ENCODE measurements at regions not wholly inside any gene's neighbourhood (a gene's known extent, or its start where the extent isn't known, plus 50 kb on each side); places are given as distances from the start of the nearest gene placed in this dataset.

- Histone ChIP-seq H3K9me3 (no peaks in the 10 kb centered on the region), H3K4me1 (no peaks in the 10 kb centered on the region), H3K27ac (no peak overlapping the region), H3K36me3 (no peaks in the 10 kb centered on the region), H3K4me3 (no peak overlapping the region), H3K27me3 (no peaks in the 10 kb centered on the region)
- intact Hi-C loops (cut with DNase I) = no loop called here
- ATAC-seq (no peak), DNase-seq (no peak)
- TF ChIP-seq, protein P1, sequence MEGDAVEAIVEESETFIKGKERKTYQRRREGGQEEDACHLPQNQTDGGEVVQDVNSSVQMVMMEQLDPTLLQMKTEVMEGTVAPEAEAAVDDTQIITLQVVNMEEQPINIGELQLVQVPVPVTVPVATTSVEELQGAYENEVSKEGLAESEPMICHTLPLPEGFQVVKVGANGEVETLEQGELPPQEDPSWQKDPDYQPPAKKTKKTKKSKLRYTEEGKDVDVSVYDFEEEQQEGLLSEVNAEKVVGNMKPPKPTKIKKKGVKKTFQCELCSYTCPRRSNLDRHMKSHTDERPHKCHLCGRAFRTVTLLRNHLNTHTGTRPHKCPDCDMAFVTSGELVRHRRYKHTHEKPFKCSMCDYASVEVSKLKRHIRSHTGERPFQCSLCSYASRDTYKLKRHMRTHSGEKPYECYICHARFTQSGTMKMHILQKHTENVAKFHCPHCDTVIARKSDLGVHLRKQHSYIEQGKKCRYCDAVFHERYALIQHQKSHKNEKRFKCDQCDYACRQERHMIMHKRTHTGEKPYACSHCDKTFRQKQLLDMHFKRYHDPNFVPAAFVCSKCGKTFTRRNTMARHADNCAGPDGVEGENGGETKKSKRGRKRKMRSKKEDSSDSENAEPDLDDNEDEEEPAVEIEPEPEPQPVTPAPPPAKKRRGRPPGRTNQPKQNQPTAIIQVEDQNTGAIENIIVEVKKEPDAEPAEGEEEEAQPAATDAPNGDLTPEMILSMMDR (IDR thresholded peaks at IDR 0.05) = no peak
Observed at GRCh38 chr2:100683231-100683630, 120.4 kb downstream of the PDCL3 start.

- Histone ChIP-seq H3K4me1 (no peaks in the 10 kb centered on the region), H3K9me3 (peaks cover 6% of the 10 kb centered on the region), H3K27me3 (no peaks in the 10 kb centered on the region), H3K4me3 (no peak overlapping the region), H3K27ac (no peak overlapping the region), H3K36me3 (no peaks in the 10 kb centered on the region)
- TF ChIP-seq, protein P1 (IDR thresholded peaks at IDR 0.05) = no peak
- intact Hi-C loops (cut with DNase I) = no loop called here
- no peak for DNase-seq
- no peak for ATAC-seq
Observed at GRCh38 chr2:100691846-100692245, 128.1 kb upstream of the NPAS2 start.

GRCh38 chr2:100692381-100692780, 127.6 kb upstream of the NPAS2 start:
- no peak overlapping the region for H3K27ac ChIP-seq
- H3K4me1 ChIP-seq = no peaks in the 10 kb centered on the region
- H3K27me3 ChIP-seq = no peaks in the 10 kb centered on the region
- intact Hi-C loops (cut with DNase I) = no loop called here
- H3K9me3 ChIP-seq = peaks cover 8% of the 10 kb centered on the region
- ATAC-seq = no peak
- H3K4me3 ChIP-seq = no peak overlapping the region
- H3K36me3 ChIP-seq = no peaks in the 10 kb centered on the region
- DNase-seq = no peak
- TF ChIP-seq, protein P1 (IDR thresholded peaks at IDR 0.05) = no peak

- H3K9me3 ChIP-seq = peaks cover 8% of the 10 kb centered on the region
- no peak for DNase-seq
- H3K36me3 ChIP-seq = no peaks in the 10 kb centered on the region
- H3K27ac ChIP-seq = no peak overlapping the region
- H3K4me1 ChIP-seq = no peaks in the 10 kb centered on the region
- H3K27me3 ChIP-seq = no peaks in the 10 kb centered on the region
- no peak for ATAC-seq
- no peak overlapping the region for H3K4me3 ChIP-seq
- intact Hi-C loops (cut with DNase I) = no loop called here
- TF ChIP-seq, protein P1 (IDR thresholded peaks at IDR 0.05) = no peak
Observed at GRCh38 chr2:100692906-100693305, 127.0 kb upstream of the NPAS2 start.

GRCh38 chr2:100699131-100699530, 120.8 kb upstream of the NPAS2 start:
- Histone ChIP-seq H3K27ac (no peak overlapping the region), H3K4me1 (no peaks in the 10 kb centered on the region), H3K9me3 (peaks cover 8% of the 10 kb centered on the region), H3K4me3 (no peak overlapping the region), H3K36me3 (no peaks in the 10 kb centered on the region), H3K27me3 (no peaks in the 10 kb centered on the region)
- ATAC-seq (no peak), DNase-seq (no peak)
- TF ChIP-seq, protein P1 (IDR thresholded peaks at IDR 0.05) = no peak
- intact Hi-C loops (cut with DNase I) = no loop called here

GRCh38 chr2:100702438-100703109, 117.4 kb upstream of the NPAS2 start:
- no peak overlapping the region for H3K27ac ChIP-seq
- TF ChIP-seq, protein P1 (IDR thresholded peaks at IDR 0.05) = no peak
- ATAC-seq (no peak), DNase-seq (no peak)
- H3K4me3 ChIP-seq = no peak overlapping the region
- H3K27me3 ChIP-seq = no peaks in the 10 kb centered on the region
- no peaks in the 10 kb centered on the region for H3K9me3 ChIP-seq
- H3K4me1 ChIP-seq = no peaks in the 10 kb centered on the region
- H3K36me3 ChIP-seq = no peaks in the 10 kb centered on the region
- intact Hi-C loops (cut with DNase I) = no loop called here
